GM23338 (cell line): ENCODE measurements at regions not wholly inside any gene's neighbourhood (a gene's known extent, or its start where the extent isn't known, plus 50 kb on each side); places are given as distances from the start of the nearest gene placed in this dataset.

Experiments
- ATAC-seq: fragments of 200-7000 bp; cut with Tn5 transposase; 3 replicates; pipeline ENCODE4 v1.9.1; 2020
- DNase-seq: peaks from one replicate; pipeline ENCODE4 v3.0.0-alpha.2; 2015; ENCODE audit warnings: low spot score
- H2AFZ ChIP-seq: fragments of 200-600 bp; sonication (generic); 2 replicates; pipeline ENCODE4 v1.8.0; 2016; ENCODE audit warnings: antibody characterized with exemption, mild to moderate bottlenecking, moderate library complexity
- H3F3A ChIP-seq: fragments of 200-600 bp; sonication (generic); replicated peaks from 2 replicates; pipeline ENCODE4 v1.8.0; 2017; ENCODE audit warnings: antibody characterized with exemption, mixed run types, low read depth
- H3K27ac ChIP-seq: fragments of 200-600 bp; sonication (generic); 2 replicates; pipeline ENCODE4 v1.6.1; 2016; ENCODE audit warnings: low read depth
- H3K27me3 ChIP-seq: fragments of 200-600 bp; sonication (generic); 2 replicates; pipeline ENCODE4 v1.8.0; 2016; ENCODE audit warnings: mild to moderate bottlenecking, mixed run types, moderate library complexity; ENCODE audit not compliant: insufficient read depth
- H3K36me3 ChIP-seq: fragments of 200-600 bp; sonication (generic); 2 replicates; pipeline ENCODE4 v1.8.0; 2016; ENCODE audit warnings: mild to moderate bottlenecking; ENCODE audit not compliant: insufficient read depth
- H3K4me1 ChIP-seq: fragments of 200-600 bp; sonication (generic); 2 replicates; pipeline ENCODE4 v1.8.0; 2016; ENCODE audit warnings: mild to moderate bottlenecking, moderate library complexity; ENCODE audit not compliant: insufficient read depth
- H3K4me2 ChIP-seq: fragments of 200-600 bp; sonication (generic); 2 replicates; pipeline ENCODE4 v1.7.1; 2017; ENCODE audit warnings: mixed run types
- H3K4me3 ChIP-seq: fragments of 200-600 bp; sonication (generic); 2 replicates; pipeline ENCODE4 v1.6.1; 2016; ENCODE audit warnings: mixed run types
- H3K79me2 ChIP-seq: fragments of 200-600 bp; sonication (generic); replicated peaks from 2 replicates; pipeline ENCODE4 v1.8.0; 2017; ENCODE audit warnings: mild to moderate bottlenecking; ENCODE audit not compliant: insufficient read depth
- H3K9me2 ChIP-seq: fragments of 200-600 bp; sonication (generic); 2 replicates; pipeline ENCODE4 v1.8.0; 2017; ENCODE audit not compliant: insufficient read depth
- H4K20me1 ChIP-seq: fragments of 200-600 bp; sonication (generic); replicated peaks from 2 replicates; pipeline ENCODE4 v1.8.0; 2017; ENCODE audit warnings: mild to moderate bottlenecking; ENCODE audit not compliant: insufficient read depth
- H3K27ac Mint-ChIP-seq: 2 replicates; pipeline ENCODE4 v1.8.0; 2020; ENCODE audit warnings: inconsistent platforms, mild to moderate bottlenecking, moderate library complexity, mixed read lengths
- H3K27me3 Mint-ChIP-seq: 3 replicates; pipeline ENCODE4 v1.8.0; 2022; ENCODE audit warnings: low read depth, mild to moderate bottlenecking, moderate library complexity, mixed read lengths, inconsistent platforms; ENCODE audit not compliant: insufficient read depth, poor library complexity
- H3K36me3 Mint-ChIP-seq: 3 replicates; pipeline ENCODE4 v1.8.0; 2021; ENCODE audit warnings: low read depth, mild to moderate bottlenecking, inconsistent platforms, moderate library complexity, mixed read lengths
- H3K4me1 Mint-ChIP-seq: 3 replicates; pipeline ENCODE4 v1.8.0; 2020; ENCODE audit warnings: mild to moderate bottlenecking, inconsistent platforms, mixed read lengths
- H3K4me3 Mint-ChIP-seq: 3 replicates; pipeline ENCODE4 v1.8.0; 2021; ENCODE audit warnings: moderate library complexity, mild to moderate bottlenecking, inconsistent platforms, mixed read lengths
- H3K9me3 Mint-ChIP-seq: 3 replicates; pipeline ENCODE4 v1.8.0; 2020; ENCODE audit warnings: moderate library complexity, mild to moderate bottlenecking, inconsistent platforms, mixed read lengths
- CREB1 ChIP-seq: fragments of 250-450 bp; sonication (Bioruptor Pico); IDR thresholded peaks from 2 replicates; pipeline ENCODE4 v1.5.0; 2020; ENCODE audit warnings: low read depth, mild to moderate bottlenecking, moderate library complexity
- CTCF ChIP-seq, 2 experiments: fragments of 200-600 bp in 1 of 2; sonication (generic) in 1 of 2; conservative IDR thresholded peaks; 2 replicates each; pipeline versions ENCODE4 v1.5.1 to v1.6.1; 2016 to 2017; ENCODE audit warnings: antibody characterized with exemption in 2 of 2, low read depth in 2 of 2, mild to moderate bottlenecking in 2 of 2, moderate library complexity in 1 of 2
- EZH2 ChIP-seq: fragments of 200-600 bp; sonication (generic); IDR thresholded peaks from one replicate; pipeline ENCODE4 v1.8.0; 2017; ENCODE audit warnings: antibody characterized with exemption, mild to moderate bottlenecking, low read depth; ENCODE audit not compliant: unreplicated experiment
- EZH2phosphoT487 ChIP-seq: fragments of 200-600 bp; sonication (generic); IDR thresholded peaks from one replicate; pipeline ENCODE4 v1.8.1; 2018; ENCODE audit warnings: antibody characterized with exemption; ENCODE audit not compliant: unreplicated experiment
- JUNB ChIP-seq: IDR thresholded peaks from one replicate; pipeline ENCODE4 v1.6.1; 2016; ENCODE audit warnings: antibody characterized with exemption; ENCODE audit not compliant: unreplicated experiment
- NANOG ChIP-seq: IDR thresholded peaks from 2 replicates; pipeline ENCODE4 v1.6.1; 2016; ENCODE audit warnings: antibody characterized with exemption, borderline replicate concordance
- POLR2AphosphoS5 ChIP-seq: IDR thresholded peaks from 2 replicates; pipeline ENCODE4 v1.6.1; 2016; ENCODE audit warnings: antibody characterized with exemption, low read depth
- STAT1 ChIP-seq: IDR thresholded peaks from one replicate; pipeline ENCODE4 v1.6.1; 2016; ENCODE audit warnings: antibody characterized with exemption; ENCODE audit not compliant: unreplicated experiment
- ZNF114 ChIP-seq: fragments of 250-450 bp; sonication (Bioruptor Pico); IDR thresholded peaks from 2 replicates; pipeline ENCODE4 v1.5.0; 2020; ENCODE audit warnings: mild to moderate bottlenecking, moderate library complexity
- ZNF331 ChIP-seq: fragments of 250-450 bp; sonication (Bioruptor Pico); IDR thresholded peaks from 2 replicates; pipeline ENCODE4 v1.5.0; 2020; ENCODE audit warnings: low read depth, mild to moderate bottlenecking, moderate library complexity
- ZNF462 ChIP-seq: fragments of 250-450 bp; sonication (Bioruptor Pico); IDR thresholded peaks from 2 replicates; pipeline ENCODE4 v1.5.0; 2020; ENCODE audit warnings: mild to moderate bottlenecking, moderate library complexity
- TF ChIP-seq, protein P1 (sequence below): IDR thresholded peaks from one replicate; pipeline ENCODE4 v1.6.1; 2018; ENCODE audit warnings: antibody characterized with exemption; ENCODE audit not compliant: unreplicated experiment
- TF ChIP-seq, protein P2 (sequence below): IDR thresholded peaks from 2 replicates; pipeline ENCODE4 v1.6.1; 2016; ENCODE audit warnings: antibody characterized with exemption

GRCh38 chr5:153340738-153341137, 149.7 kb upstream of the GRIA1 start:
- Histone ChIP-seq H3K9me2 (0 out of 2 replicates have a peak, but pooled peaks cover 3% of the 10 kb centered on the region), H3K4me1 (peaks cover 15% of the 10 kb centered on the region), H3K4me3 (no peak overlapping the region), H3K27ac (no peak overlapping the region), H2AFZ (no peak overlapping the region), H4K20me1 (no peaks in the 10 kb centered on the region), H3K27me3 (no peaks in the 10 kb centered on the region), H3K36me3 (no peaks in the 10 kb centered on the region), H3K4me2 (no peak overlapping the region), H3K79me2 (no peaks in the 10 kb centered on the region), H3F3A (no peaks in the 10 kb centered on the region)
- TF ChIP-seq, protein P1, sequence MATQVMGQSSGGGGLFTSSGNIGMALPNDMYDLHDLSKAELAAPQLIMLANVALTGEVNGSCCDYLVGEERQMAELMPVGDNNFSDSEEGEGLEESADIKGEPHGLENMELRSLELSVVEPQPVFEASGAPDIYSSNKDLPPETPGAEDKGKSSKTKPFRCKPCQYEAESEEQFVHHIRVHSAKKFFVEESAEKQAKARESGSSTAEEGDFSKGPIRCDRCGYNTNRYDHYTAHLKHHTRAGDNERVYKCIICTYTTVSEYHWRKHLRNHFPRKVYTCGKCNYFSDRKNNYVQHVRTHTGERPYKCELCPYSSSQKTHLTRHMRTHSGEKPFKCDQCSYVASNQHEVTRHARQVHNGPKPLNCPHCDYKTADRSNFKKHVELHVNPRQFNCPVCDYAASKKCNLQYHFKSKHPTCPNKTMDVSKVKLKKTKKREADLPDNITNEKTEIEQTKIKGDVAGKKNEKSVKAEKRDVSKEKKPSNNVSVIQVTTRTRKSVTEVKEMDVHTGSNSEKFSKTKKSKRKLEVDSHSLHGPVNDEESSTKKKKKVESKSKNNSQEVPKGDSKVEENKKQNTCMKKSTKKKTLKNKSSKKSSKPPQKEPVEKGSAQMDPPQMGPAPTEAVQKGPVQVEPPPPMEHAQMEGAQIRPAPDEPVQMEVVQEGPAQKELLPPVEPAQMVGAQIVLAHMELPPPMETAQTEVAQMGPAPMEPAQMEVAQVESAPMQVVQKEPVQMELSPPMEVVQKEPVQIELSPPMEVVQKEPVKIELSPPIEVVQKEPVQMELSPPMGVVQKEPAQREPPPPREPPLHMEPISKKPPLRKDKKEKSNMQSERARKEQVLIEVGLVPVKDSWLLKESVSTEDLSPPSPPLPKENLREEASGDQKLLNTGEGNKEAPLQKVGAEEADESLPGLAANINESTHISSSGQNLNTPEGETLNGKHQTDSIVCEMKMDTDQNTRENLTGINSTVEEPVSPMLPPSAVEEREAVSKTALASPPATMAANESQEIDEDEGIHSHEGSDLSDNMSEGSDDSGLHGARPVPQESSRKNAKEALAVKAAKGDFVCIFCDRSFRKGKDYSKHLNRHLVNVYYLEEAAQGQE, result no peak
- TF ChIP-seq EZH2phosphoT487 (no peak), POLR2AphosphoS5 (no peak), ZNF114 (CRISPR knock-in tag) (no peak), ZNF331 (CRISPR knock-in tag) (no peak), JUNB (no peak), ZNF462 (no peak), NANOG (no peak), CREB1 (no peak), CTCF (conservative IDR thresholded peaks at IDR 0.05; ENCODE audit: low read depth in 2 of 2) (no peak), EZH2 (no peak), STAT1 (no peak)
- TF ChIP-seq, protein P2, sequence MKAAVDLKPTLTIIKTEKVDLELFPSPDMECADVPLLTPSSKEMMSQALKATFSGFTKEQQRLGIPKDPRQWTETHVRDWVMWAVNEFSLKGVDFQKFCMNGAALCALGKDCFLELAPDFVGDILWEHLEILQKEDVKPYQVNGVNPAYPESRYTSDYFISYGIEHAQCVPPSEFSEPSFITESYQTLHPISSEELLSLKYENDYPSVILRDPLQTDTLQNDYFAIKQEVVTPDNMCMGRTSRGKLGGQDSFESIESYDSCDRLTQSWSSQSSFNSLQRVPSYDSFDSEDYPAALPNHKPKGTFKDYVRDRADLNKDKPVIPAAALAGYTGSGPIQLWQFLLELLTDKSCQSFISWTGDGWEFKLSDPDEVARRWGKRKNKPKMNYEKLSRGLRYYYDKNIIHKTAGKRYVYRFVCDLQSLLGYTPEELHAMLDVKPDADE, result no peak
- ATAC-seq (no peak), DNase-seq (no peak)
- Mint-ChIP-seq H3K9me3 (no peaks in the 10 kb centered on the region), H3K4me1 (peaks cover 7% of the 10 kb centered on the region; the same call in 2 of the 3 replicates), H3K27ac (no peak overlapping the region), H3K27me3 (no peaks in the 10 kb centered on the region), H3K36me3 (no peaks in the 10 kb centered on the region), H3K4me3 (no peak overlapping the region)
